EH (cell line): ENCODE measurements at regions not wholly inside any gene's neighbourhood (a gene's known extent, or its start where the extent isn't known, plus 50 kb on each side); places are given as distances from the start of the nearest gene placed in this dataset.
"Not testable (repeated sequence)": the region's sequence is repeated elsewhere in the genome, so short reads cannot be mapped to it uniquely, and the experiment has no call there.

Experiments
- DNase-seq: peaks from one replicate; pipeline ENCODE4 v3.0.0-alpha.2; 2015; ENCODE audit warnings: low read depth

DNA sequence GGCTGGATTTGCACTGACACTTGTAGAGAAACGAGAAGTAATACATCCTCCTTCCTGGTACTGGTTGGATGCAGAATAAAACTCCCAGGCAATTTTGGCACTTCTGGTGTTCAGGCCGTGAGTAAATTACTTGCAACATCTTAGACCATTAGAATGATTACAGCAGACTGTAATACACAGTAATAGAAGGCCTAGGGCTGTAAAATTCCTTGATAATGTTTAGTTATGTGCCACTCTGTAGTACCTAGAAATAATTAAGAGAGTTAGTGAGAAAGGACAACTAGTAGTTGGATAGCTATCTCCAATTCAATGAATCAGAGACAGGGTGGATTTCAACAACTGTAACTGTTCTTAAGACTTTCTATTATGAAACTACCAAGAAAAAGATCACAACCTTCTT, 356.3 kb upstream of the SETBP1 start:
- no peak for DNase-seq

DNA sequence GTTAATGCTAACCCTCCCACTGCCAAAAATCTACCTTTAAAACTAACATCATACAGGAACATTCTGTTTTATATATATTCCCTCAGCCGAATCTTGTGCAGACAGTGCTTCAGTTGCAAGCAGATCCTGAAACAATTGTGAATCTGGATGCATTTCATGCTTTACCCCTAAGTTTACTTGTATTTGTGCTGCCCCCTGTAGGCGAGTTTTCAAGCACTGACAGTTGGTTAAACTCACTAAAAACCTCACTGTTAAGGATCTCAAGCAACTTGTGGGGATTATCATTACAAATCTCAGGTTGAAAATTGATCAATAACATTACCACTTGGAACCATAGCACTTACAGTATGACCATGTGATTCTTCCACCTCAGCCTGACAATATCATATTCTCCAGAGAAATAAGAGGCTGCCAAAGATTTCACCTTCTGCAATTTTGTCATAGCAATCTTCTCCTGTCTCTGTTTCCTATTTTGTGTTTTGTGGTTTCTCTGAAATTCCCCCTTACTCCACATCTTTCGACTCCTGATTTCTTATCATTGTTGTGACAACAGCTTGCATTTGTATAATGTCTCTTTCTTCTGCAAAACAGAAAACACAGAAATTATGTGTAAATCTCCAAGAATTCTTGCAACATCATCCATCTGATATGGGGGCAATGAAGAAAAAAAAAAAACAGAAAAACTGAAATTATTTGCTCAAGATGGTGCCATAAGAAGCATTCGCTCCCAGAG, 354.6 kb upstream of the SETBP1 start:
- peak; percentile 61 for DNase-seq

DNA sequence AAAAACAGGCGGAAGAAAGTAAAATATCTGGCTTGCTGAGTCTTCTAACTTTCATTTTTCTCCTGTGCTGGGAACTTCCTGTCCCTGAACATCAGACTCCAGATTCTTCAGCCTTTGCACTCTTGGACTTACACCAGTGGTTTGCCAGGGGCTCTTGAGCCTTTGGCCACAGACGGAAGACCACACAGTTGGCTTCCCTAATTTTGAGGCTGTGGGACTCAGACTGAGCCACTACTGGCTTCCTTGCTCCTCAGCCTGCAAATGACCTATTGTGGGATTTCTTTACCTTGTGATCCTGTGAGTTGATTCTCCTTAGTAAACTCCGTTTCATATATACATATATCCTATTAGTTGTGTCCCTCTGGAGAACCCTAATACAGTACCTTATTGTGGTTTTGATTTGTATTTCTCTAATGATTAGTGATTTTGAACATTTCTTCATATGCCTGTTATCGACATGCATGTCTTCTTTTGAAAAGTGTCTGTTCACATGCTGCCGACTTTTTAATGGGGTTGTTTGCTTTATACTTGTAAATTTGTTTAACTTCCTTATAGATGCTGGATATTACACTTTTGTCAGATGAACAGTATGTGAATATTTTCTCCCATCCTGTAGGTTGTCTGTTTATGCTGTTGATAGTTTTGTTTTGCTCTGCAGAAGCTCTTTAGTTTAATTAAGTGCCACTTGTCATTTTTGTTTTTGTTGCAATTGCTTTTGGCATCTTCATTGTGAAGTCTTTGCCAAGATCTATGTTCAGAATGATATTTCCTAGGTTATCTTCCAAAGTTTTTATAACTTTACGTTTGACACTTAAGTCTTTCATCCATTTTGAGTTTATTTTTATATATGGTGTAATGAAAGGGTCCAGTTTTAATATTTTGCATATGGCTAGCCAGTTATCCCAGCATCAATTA, 348.8 kb upstream of the SETBP1 start:
- no peak for DNase-seq

DNA sequence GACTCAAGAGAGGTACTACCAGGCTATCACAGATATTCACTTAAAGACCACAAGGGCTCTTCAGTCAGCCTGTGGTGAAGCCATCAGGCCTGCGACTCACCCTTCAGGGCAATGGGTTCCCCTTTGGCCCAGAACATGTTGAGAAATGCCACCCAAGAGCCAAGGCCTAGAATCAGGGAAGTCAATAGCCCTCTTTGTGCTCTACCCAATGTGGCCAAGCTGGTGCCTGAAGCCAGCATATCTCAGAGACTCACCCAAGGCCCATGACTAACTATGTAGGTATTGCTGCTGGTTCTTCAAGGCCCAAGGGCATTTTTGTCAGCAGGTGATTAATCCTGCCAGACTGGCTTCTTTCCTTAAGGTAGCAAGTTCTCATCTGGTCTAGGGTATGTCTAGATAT, 338.9 kb upstream of the SETBP1 start:
- DNase-seq = peak; percentile 24

DNA sequence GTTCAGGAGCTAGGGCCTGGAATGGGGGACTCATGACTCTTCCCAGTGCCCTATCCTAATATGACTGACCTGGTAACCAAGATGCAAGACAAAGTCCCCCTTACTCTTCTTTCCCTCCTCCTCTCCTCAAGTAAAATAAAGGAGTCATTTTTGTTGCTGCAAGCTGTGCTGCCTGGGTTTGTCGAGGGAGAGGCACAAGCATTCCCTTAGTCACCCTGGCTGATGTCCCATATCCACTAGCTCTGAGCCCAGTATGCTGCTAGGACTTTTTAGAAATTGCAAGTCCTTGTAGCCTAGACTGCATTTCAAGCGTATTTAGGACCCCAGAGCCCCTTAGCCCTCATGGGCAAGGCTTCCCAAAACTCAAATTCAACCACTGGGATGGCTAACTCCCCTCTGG, 338.5 kb upstream of the SETBP1 start:
- DNase-seq = peak; percentile 34

DNA sequence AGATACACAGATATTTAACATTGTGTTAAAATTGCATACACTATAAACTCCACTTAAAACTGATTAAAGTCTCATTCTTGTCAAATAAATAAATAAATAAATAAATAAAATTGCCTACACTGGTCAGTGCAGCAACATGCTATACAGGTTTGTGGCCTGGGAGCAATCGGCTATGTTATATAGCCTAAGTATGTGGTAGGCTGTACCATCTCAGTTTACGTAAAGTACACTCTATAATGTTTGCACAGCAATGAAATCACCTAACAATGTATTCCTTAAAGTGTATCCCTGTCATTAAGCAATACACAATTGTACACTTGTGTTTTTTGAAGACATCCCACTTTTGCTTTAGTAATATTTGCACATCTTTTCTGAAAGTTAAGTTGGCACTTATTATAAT, 337.7 kb upstream of the SETBP1 start:
- DNase-seq = no peak

DNA sequence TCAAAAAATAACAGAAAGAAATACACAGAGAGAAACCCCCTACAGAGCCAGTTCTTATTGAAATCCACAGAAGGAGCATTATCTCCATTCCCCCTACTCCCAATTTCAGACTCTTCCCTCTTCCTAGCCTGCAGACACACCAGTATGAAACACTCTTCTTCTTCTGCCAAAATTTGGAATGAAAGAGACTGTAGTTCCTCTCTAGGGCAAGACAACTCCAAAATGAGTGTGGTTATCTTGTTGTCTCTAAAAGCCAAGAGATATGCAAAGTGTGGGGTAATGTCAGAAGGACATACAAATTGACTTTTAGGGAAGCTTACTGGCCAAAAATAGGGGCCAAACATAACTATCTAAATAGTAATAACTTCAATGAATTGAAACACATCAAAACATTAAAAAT, 337.1 kb upstream of the SETBP1 start:
- DNase-seq = no peak

DNA sequence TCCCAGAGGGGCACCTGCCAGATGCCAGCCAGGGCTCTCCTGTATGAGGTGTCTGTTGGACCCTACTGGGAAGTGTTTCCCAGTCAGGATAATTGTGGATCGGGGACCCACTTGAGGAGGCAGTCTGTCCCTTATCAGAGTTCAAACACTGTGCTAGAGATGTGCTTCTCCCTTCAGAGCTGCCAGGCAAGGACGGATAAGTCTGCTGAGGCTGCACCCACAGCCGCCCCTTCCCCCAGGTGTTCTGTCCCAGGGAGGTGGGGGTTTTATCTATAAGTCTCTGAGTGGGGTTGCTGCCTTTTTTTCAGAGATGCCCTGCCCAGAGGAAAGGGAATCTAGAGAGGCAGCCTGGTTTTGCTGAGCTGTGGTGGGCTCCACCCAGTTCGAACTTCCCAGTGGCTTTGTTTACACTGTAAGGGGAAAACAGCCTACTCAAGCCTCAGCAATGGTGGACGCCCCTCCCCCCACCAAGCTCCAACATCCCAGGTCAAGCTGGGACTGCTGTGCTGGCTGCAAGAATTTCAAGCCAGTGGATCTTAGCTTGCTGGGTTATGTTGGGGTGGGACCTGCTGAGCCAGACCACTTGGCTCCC, 324.0 kb upstream of the SETBP1 start:
- DNase-seq = no peak

DNA sequence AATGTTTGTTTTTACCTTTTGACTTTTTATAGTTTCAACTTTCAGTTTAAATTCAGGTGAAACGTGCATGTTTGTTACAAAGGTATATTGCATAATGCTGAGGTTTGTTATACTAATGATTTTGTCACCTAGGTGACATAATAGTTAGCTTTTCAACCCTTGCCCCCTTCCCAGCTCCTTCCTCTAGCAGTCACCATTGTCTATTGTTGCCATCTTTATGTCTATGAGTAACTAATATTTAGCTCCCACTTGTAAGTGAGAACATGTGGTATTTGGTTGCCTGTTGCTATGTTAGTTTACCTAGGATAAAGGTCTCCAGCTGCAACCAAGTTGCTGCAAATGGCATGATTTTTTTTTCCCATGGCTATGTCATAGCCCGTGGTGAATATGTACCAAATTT, 322.3 kb upstream of the SETBP1 start:
- no peak for DNase-seq

DNA sequence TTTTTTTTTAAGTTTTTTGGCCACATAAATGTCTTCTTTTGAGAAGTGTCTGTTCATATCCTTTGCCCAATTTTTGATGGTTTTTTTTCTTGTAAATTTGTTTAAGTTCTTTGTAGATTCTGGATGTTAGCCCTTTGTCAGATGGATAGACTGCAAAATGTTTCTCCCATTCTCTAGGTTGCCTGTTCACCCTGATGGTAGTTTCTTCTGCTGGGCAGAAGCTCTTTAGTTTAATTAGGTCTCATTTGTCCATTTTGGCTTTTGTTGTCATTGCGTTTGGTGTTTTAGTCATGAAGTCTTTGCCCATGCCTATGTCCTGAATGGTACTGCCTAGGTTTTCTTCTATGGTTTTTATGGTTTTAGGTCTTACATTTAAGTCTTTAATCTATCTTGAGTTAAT, 320.9 kb upstream of the SETBP1 start:
- not testable (repeated sequence) for DNase-seq

DNA sequence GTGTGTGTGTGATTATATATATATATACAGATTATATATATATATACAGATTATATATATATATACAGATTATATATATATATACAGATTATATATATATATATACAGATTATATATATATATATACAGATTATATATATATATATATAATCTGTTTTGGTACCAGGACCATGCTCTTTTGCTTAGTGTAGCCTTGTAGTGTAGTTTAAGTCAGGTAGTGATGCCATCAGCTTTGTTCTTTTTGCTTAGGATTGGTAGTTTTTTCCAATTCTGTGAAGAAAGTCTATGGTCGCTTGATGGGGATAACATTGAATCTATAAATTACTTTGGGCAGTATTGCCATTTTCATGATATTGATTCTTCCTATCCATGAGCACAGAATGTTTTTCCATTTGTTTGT, 318.5 kb upstream of the SETBP1 start:
- DNase-seq = not testable (repeated sequence)

DNA sequence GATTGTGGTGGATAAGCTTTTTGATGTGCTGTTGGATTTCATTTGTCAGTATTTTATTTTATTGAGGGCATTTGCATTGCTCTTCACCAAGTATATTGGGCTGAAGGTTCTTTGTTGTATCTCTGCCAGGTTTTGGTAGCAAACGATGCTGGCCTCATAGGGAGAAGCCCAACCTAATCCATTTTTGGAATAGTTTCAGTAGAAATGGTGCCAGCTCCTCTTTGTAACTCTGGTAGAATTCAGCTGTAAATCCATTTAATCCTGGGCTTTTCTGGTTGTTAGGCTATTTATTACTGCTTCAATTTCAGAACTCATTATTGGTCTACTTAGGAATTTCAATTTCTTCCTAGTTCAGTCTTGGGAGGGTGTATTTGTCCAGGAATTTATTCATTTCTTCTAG, 309.8 kb upstream of the SETBP1 start:
- DNase-seq = no peak

DNA sequence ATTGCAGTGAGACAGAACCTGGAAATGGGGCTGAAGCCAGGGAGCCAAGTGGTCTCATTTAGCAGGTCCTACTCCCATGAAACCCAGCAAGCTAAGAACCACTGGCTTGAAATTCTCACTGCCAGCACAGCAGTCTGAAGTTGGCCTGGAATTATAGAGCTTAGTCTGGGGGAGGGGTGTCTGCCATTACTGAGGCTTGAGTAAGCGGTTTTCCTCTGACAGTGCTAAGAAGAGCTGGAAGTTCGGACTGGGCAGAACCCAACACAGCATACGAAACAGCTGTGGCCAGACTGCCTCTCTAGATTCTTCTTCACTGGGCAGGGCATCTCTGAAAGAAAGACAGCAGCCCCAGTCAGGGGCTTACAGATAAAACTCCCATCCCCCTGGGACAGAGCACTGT, 305.7 kb upstream of the SETBP1 start:
- no peak for DNase-seq

DNA sequence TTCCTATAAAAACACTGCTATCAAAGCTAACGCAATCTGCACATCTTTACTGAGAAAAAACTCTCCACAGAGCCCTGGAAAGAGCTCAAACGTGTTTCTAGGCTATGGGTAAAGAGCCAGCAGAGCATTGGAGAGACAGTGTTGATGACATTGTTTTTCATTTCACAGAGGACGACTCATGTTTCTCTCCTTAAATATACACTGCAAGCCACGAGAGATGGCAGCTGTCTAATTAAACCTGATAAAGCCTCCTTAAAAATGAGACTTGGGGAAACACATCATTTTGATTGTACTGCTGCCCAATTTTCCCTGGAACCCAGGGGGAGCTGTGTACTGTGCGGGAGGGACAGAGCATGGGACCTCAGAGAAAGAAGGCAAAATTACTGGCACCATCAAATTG, 294.3 kb upstream of the SETBP1 start:
- no peak for DNase-seq

DNA sequence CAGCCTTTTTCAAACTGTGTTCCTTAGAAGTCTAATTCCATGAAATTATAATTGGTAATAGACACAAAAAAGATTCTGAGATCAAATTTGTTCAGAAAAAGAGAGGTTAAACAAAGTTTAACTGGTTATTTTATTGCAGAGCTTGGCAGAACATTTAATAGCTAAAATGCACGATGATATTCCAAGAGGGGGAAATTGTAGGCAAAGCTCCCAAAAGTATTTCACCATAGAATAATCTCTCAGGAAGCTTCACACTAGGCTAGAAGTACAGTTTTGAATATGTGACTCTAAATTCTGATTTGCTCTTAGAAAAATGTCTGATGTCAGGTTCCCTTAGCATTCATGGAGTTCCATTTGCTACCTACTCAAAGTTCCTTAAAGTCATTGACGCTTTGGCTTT, 292.4 kb upstream of the SETBP1 start:
- no peak for DNase-seq

DNA sequence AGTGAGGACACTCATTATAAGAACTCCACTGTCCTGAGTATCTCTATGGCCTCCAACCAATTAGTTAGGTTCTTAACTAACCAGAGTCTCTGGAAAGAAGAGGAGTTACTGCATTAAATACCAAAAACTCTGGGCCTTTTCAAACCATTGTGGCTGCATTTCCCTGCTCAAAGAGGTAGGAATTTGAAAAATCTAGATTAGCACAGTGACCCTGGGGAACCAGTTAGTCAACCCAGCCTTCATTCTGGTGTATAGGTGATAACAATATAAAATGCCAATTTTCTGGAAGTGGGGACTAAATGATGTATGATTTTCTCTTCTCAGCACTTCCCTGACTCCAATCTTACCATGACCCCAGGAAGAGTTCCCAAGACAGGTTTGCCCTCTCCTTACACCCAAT, 287.8 kb upstream of the SETBP1 start:
- DNase-seq = no peak

DNA sequence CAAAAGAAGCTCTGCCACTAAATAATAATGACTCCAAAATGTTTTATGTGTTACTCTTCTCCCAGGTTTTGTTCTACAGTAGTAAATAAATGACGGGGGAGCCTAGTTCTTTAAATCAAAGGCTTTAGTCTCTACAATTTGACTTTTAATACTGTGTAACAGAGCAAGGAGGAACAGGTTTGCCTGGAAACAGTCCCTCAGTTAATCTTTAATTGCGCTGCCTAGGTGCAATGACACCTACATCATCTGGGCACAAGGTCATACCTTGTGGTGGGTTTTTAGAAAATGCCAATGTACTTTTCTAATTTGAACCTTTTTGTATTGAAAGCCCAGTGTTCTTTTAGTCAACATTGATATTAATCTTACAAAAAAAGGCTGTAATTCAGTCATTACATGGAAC, 287.3 kb upstream of the SETBP1 start:
- no peak for DNase-seq

DNA sequence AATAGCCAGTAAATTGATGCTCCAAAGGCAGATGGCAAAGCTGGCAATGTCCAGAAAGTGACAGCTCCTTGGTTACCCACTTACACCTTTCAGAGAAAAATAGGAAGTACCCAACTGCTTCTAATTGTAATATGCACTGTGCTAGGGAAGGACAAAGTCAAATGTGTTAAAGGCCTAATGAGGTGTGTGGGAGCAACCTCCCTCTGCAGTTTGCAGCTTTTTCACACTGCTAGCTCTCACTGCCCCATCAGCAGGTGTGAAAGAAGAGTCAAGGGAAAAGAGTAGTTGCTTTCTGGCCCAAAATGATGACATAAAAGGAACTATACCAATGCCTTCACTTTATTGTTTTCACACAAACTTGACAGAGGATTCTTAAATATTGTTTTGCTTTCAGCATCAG, 284.1 kb upstream of the SETBP1 start:
- no peak for DNase-seq

DNA sequence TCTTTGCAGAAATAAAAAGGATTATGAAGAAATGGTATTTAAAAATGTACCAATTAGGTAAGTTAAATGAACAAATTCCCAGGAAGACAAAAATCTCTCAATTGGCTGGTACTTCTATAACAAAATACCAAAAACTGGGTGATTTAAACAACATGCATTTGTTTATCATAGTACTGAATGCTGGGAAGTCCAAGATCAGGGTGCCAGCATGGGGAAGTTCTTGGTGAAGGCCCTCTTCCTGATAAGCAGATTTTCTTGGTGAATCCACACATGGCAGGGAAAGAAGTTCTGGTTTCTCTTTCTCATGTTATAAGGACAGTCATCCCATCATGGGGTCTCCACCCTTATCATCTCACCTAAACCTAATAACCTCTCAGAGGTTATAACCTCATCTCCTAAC, 271.6 kb upstream of the SETBP1 start:
- no peak for DNase-seq

DNA sequence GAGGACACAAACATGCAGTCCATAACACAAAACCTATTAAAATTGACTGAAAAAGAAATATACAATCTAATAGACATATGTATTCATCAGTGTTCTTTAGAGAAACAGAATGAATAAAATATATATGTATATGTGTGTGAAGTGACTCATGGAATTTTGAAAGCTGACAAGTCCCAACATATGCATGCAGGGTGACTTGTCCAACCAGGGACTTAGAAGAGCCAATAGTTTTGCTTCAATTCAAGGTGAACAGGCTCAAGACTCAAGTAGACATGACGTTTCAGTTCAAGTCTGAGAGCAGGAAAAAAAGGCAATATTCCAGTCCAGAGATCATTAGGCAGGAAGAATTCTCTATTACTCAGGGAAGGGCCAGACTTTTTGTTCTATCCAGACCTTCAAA, 271.2 kb upstream of the SETBP1 start:
- DNase-seq = no peak

DNA sequence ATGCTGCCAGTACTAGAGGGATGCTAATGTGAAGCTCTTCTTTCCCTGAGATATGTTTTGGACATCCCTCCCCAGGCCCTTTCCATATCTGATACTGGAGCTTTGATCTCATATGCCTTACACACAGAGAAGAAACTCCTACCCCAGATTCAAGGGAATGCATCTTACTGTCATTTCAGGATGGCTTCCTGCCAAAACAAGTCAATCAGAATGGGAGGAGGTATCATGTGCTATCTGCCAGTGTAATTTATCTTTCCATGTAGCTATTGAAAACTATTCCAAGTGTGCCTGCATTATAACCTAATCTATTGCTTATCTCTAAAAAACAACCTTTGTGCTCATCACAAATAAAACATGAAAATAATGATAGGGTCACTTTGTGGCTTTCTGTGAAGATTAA, 269.9 kb upstream of the SETBP1 start:
- no peak for DNase-seq

DNA sequence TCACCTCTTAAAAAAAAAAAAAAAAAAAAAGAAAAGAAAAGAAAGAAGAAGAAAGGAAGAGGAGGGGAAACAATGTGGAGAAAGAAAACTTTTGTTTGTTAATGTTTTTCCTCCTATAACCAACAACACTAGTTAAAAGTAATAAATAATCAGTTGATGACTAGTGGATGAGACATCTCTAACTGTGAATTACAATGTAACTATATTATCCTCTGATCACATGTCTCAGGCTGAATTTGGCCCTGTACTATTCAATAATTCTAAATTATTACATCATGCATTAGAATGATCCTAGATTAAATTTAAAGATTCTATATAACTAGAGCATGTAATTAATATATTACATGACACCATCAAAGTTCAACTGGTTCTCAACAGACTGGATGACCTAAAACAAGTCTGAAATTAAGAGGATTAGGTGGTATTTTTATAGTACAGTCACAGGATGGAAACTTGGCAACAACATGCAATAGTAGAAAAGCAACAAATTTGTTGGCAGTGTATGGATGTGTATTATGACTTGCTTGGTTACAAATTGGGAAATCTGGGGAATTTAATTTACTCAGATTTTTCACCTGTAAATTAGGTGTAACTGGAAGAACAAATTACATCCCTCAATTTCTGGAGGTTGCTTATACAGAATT, 269.3 kb upstream of the SETBP1 start:
- no peak for DNase-seq

DNA sequence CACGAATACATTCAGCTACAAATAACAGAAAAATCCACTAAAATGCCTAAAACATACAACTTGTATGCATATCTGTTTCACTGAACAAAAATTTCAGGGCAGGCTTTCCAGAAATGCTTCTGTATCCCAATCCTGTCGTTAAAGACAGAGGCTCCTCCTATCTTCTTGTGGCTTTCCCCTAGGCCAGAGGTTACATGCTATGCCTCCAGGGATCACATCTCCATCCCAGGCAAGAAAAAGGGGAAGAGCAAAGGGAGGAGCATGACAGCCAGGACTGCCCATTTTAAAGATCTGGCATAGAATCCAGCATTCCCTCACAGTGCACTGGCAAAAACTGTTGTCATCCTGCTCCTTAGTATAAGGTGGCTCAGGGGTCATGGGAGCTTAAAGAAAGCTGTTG, 268.7 kb upstream of the SETBP1 start:
- DNase-seq = peak; percentile 28
